Neural cell (in vitro differentiated cells): ENCODE measurements at regions not wholly inside any gene's neighbourhood (a gene's known extent, or its start where the extent isn't known, plus 50 kb on each side); places are given as distances from the start of the nearest gene placed in this dataset.

Source experiments
- H2AFZ ChIP-seq: fragments of 200-600, 300-800 bp; sonication (generic), shearing (Covaris generic); 2 replicates; pipeline ENCODE4 v1.6.0; 2014; ENCODE audit warnings: low read depth, mild to moderate bottlenecking, antibody characterized with exemption, low read length, moderate library complexity
- H3F3A ChIP-seq: fragments of 200-600 bp; shearing (Covaris generic); 2 replicates; pipeline ENCODE4 v1.6.1; 2016; ENCODE audit warnings: mild to moderate bottlenecking, moderate library complexity, mixed read lengths, antibody characterized with exemption, low read length; ENCODE audit not compliant: insufficient read depth, poor library complexity, severe bottlenecking
- H3K27ac ChIP-seq: fragments of 200-600, 300-800 bp; sonication (generic), shearing (Covaris generic); 2 replicates; pipeline ENCODE4 v1.5.1; 2014; ENCODE audit warnings: mild to moderate bottlenecking, low read length, moderate library complexity
- H3K27me3 ChIP-seq: fragments of 300-800, 200-600 bp; sonication (generic), shearing (Covaris generic); 2 replicates; pipeline ENCODE4 v1.6.0; 2014; ENCODE audit warnings: mild to moderate bottlenecking, low read depth, low read length, moderate library complexity; ENCODE audit not compliant: insufficient read depth
- H3K36me3 ChIP-seq: fragments of 300-800, 200-600 bp; sonication (generic), shearing (Covaris generic); 2 replicates; pipeline ENCODE4 v1.5.1; 2014; ENCODE audit warnings: mild to moderate bottlenecking, antibody characterized with exemption, low read length, moderate library complexity; ENCODE audit not compliant: insufficient read depth
- H3K4me2 ChIP-seq: fragments of 300-800, 200-600 bp; sonication (generic), shearing (Covaris generic); 2 replicates; pipeline ENCODE4 v1.6.0; 2014; ENCODE audit warnings: mild to moderate bottlenecking, low read length
- H3K4me3 ChIP-seq: fragments of 300-800, 200-600 bp; sonication (generic), shearing (Covaris generic); 2 replicates; pipeline ENCODE4 v1.5.1; 2014; ENCODE audit warnings: mild to moderate bottlenecking, low read length, moderate library complexity
- H3K79me2 ChIP-seq: fragments of 200-600 bp; shearing (Covaris generic); replicated peaks from 2 replicates; pipeline ENCODE4 v1.6.0; 2014; ENCODE audit warnings: mild to moderate bottlenecking, low read length, moderate library complexity; ENCODE audit not compliant: insufficient read depth
- H3K9ac ChIP-seq: fragments of 300-800, 200-600 bp; sonication (generic), shearing (Covaris generic); 2 replicates; pipeline ENCODE4 v1.6.1; 2016; ENCODE audit warnings: mild to moderate bottlenecking, low read length, mixed read lengths
- H3K9me2 ChIP-seq: fragments of 200-600 bp; shearing (Covaris generic); 2 replicates; pipeline ENCODE4 v1.6.1; 2016; ENCODE audit warnings: mild to moderate bottlenecking, low read length, mixed read lengths; ENCODE audit not compliant: insufficient read depth
- H3K9me3 ChIP-seq: fragments of 200-600, 300-800 bp; sonication (generic), shearing (Covaris generic); 2 replicates; pipeline ENCODE4 v1.6.1; 2016; ENCODE audit warnings: mild to moderate bottlenecking, mixed run types, low read length, moderate library complexity, mixed read lengths
- H4K20me1 ChIP-seq: fragments of 200-600 bp; shearing (Covaris generic); 2 replicates; pipeline ENCODE4 v1.6.1; 2016; ENCODE audit warnings: mild to moderate bottlenecking, mixed run types; ENCODE audit not compliant: insufficient read depth
- CTCF ChIP-seq: fragments of 450-650 bp; IDR thresholded peaks from 2 replicates; pipeline ENCODE4 v1.5.1; 2014; ENCODE audit warnings: antibody characterized with exemption, mild to moderate bottlenecking, moderate library complexity; ENCODE audit not compliant: poor library complexity, severe bottlenecking
- EP300 ChIP-seq: fragments of 450-650 bp; conservative IDR thresholded peaks from 2 replicates; pipeline ENCODE4 v1.6.1; 2014; ENCODE audit warnings: antibody characterized with exemption, mild to moderate bottlenecking, moderate library complexity; ENCODE audit not compliant: poor library complexity, severe bottlenecking
- EZH2 ChIP-seq: fragments of 200-600, 300-800 bp; shearing (Covaris generic), sonication (generic); IDR thresholded peaks from 2 replicates; pipeline ENCODE4 v1.6.1; 2014; ENCODE audit warnings: antibody characterized with exemption, low read length, borderline replicate concordance, mild to moderate bottlenecking; ENCODE audit not compliant: insufficient read depth, poor library complexity, severe bottlenecking
- MXI1 ChIP-seq: fragments of 450-650 bp; conservative IDR thresholded peaks from 2 replicates; pipeline ENCODE4 v1.6.1; 2014; ENCODE audit warnings: antibody characterized with exemption, mild to moderate bottlenecking; ENCODE audit not compliant: poor library complexity, severe bottlenecking
- POLR2AphosphoS5 ChIP-seq: IDR thresholded peaks from 2 replicates; pipeline ENCODE4 v1.6.1; 2012
- RAD21 ChIP-seq: fragments of 450-650 bp; conservative IDR thresholded peaks from 2 replicates; pipeline ENCODE4 v1.6.1; 2014; ENCODE audit warnings: antibody characterized with exemption, mild to moderate bottlenecking, moderate library complexity
- REST ChIP-seq: IDR thresholded peaks from 2 replicates; pipeline ENCODE4 v1.6.1; 2012; ENCODE audit warnings: borderline replicate concordance
- SMC3 ChIP-seq: fragments of 450-650 bp; conservative IDR thresholded peaks from 2 replicates; pipeline ENCODE4 v1.6.1; 2014; ENCODE audit warnings: antibody characterized with exemption, mild to moderate bottlenecking, moderate library complexity; ENCODE audit not compliant: poor library complexity
- TAF1 ChIP-seq: IDR thresholded peaks from 2 replicates; pipeline ENCODE4 v1.6.1; 2012; ENCODE audit warnings: low read depth

- Histone ChIP-seq H3K4me3 (no peak overlapping the region), H2AFZ (no peak overlapping the region), H3K4me2 (no peak overlapping the region), H3K9me2 (no peaks in the 10 kb centered on the region), H3K36me3 (no peaks in the 10 kb centered on the region), H3K79me2 (no peaks in the 10 kb centered on the region), H3K9ac (no peak overlapping the region), H3F3A (no peaks in the 10 kb centered on the region), H3K27me3 (no peaks in the 10 kb centered on the region), H3K27ac (no peak overlapping the region), H3K9me3 (no peaks in the 10 kb centered on the region), H4K20me1 (no peaks in the 10 kb centered on the region)
- TF ChIP-seq EP300 (no peak), CTCF (no peak), REST (no peak), EZH2 (no peak), TAF1 (no peak), SMC3 (no peak), MXI1 (no peak), POLR2AphosphoS5 (no peak), RAD21 (no peak)
These were observed 290.9 kb downstream of the LRIG3 start for GRCh38 chr12:58629376-58629775.

GRCh38 chr12:58633479-58633878 is 286.8 kb downstream of the LRIG3 start:
- Histone ChIP-seq H3K9me3 (no peaks in the 10 kb centered on the region), H3K27ac (no peak overlapping the region), H2AFZ (no peak overlapping the region), H3K4me3 (no peak overlapping the region), H3K27me3 (no peaks in the 10 kb centered on the region), H3F3A (no peaks in the 10 kb centered on the region), H3K9me2 (no peaks in the 10 kb centered on the region), H3K4me2 (no peak overlapping the region), H3K79me2 (no peaks in the 10 kb centered on the region), H3K36me3 (no peaks in the 10 kb centered on the region), H4K20me1 (no peaks in the 10 kb centered on the region), H3K9ac (no peak overlapping the region)
- TF ChIP-seq REST: no peak
